GM19455 (cell line): ENCODE measurements at regions not wholly inside any gene's neighbourhood (a gene's known extent, or its start where the extent isn't known, plus 50 kb on each side); places are given as distances from the start of the nearest gene placed in this dataset.

Experiments used
- ATAC-seq: cut with Tn5 transposase; IDR thresholded peaks from one replicate; pipeline ENCODE4 v1.9.1; 2021; ENCODE audit not compliant: unreplicated experiment

DNA sequence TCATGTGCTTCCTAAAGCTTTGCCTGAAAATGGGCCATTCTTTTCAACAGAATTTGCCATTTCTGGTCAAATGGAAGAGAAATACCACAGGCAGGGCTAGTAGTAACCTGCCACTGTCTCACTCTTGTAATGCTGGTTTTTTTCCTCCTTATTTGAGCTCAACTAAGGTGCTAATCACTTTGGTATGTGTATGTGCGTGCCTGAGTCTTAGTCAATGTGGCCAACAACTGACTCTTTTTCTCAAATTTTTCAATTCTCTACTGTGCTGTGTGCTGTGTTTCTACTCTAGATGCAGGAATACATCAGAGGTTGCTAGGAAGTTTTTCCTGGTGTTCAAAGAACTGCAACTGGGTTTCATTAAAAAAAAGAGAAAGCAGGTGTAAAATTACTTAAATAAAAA, 870.2 kb downstream of the EFNB2 start:
- no peak for ATAC-seq

DNA sequence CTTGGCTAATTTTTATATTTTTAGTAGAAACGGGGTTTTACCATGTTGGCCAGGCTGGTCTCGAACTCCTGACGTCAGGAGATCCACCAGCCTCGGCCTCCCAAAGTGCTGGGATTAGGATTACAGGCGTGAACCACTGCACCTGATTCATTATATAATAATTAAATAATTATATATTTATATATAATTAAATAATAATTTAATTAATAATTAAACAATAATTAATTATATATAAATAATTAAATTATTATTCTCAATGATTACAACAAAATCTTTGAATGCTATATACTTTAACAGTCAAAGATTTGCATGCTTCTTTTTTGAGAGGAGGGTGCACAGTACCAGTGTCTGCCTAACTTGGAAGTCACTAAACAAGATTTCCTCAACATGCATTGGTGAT, 872.3 kb downstream of the EFNB2 start:
- no peak for ATAC-seq

DNA sequence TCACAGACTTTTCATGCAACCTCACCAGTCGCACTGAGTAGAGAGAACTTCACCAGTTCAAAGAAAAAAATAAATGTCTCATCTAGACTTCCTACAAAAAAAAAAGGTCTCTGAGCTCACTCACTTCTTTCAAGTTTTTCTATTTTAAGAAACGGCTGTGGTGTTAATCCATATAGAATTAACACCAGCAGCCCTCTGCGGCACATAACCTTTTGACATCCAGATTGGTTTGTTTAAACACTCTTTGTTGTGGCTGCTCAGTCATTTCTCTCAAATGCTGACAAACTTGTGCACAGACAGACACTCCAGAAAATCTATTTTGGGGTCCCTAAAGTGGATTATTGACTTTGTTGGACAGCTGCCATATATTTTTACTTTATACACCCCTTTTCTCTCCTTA, 874.9 kb downstream of the EFNB2 start:
- ATAC-seq, result no peak

DNA sequence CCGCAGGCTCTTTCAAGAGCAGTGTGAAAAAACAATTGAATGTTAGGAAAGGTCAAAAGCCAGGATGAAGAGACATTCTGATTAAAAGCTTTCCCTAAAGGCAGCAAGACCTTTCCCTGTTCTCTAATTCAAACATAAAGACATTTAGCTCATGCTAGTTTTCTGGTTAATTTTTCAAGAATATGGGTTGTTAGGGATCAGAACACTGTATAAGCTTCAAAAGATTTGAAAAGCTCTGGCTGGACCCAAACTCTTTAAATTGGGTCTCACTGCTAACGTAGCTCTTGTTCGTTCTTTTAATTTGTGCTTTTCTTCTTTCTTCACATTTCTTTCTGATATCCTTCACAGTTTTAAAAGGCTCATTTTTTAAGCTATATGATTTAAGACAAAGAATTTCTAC, 877.0 kb downstream of the EFNB2 start:
- no peak for ATAC-seq

DNA sequence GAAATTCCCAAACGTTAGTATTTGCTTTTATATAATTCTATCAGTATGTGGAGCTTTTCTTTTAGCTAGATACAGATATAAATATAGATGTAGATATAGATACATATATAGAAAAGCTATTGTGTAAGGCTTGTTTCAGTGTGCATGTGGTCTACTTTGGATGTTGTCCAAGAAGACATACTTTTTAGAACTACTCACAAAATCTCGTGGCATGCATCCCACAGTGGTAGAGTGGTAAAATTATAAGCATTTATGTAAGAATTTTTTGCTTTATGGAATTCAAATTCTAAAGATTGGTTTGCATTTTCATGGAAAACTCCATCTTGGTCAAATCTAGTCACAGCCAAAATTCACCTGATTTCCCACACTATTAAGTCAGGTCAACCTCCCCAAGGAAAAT, 880.4 kb downstream of the EFNB2 start:
- ATAC-seq, result no peak

DNA sequence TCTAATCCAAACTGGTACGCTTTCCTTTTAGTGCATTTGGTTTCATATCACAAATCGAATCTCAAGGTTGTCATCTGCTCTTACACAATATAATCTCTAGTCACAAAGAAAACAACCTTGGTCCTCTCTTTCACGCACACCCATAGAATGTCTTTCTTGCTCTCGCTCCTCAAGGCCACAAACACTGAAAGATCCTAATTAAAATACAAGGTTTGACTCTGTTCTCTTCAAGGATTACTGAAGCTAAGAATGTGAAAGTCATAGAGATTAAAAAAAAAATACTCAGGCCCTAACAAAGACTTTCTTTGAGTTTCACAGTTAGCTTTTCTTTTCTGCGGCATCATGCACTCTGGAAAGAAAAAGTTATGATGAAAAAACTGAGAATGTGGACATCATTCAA, 891.5 kb downstream of the EFNB2 start:
- no peak for ATAC-seq

DNA sequence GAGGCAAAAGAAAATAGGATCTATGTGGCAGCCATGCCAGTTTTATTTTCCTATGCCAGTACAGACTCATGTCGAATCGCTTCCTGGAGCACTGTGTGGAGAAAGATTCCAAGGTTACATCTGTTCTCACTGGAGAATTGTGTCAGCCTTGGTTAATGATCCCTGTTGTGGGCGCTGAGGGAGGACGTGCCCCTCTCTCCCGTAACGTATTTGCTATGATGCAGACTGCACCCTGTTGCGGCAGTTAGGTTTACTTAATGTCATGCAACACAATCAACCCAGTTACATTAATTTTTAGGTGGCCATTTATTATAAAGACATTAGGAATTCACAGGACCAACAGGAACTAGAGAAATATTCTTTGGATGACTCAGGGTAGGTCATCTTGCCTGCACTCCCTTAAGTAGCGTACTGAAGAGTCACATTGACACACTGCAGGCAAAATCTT, 892.9 kb downstream of the EFNB2 start:
- ATAC-seq, result no peak

DNA sequence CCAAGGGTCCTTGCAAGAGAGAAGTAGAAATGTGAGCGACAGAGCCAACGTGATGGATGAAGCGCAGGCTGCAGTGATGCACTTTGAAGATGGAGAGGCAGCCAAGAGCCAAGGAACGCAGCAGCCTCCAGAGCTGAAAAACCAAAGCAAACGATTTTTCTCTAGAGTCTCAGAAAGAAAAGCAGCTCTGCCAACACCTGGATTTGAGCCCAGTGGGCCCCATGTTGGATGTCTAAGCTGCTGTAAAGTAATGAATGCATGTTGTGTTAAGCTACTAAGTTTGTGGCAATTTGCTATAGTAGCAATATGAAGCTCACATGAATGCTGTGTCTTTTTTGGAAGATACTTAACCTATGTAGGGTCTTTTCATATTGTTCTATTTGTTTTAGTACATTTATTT, 894.3 kb downstream of the EFNB2 start:
- no peak for ATAC-seq

DNA sequence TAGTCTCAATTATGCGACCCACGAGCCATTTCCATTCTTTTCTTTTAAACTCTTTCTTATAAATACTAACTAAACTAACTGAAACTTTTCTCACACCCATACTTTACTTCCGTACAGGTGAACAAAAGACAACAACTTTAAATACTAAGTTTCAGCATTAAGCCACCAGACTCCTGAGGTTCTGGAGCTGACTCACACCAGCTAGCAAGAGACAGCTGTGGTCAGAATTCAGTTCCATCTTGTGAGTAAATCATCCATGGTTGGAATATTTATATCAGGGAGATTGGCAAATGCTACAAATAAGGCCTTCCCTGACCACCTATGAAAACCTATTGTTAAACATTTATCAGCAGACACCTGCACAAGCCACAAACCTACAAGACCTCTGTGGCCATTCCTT, 897.0 kb downstream of the EFNB2 start:
- ATAC-seq, result no peak

DNA sequence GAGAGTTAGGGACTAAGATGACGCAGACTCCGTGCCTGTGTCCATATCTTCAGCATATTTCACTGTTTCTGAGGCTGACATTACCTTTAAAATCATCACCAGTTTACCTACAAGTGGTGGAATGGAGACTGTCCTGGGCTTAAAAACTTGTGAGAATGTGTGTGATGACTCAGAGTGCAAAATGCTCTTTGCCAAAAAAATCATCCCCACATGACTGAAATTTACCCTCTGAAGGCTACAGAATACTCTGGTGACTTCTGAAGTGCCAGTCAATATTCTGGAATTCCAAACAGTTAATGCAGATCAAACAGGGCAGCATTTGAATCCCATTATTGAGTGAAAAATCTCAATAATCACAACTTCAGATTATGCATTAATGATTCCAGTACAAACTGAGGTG, 901.4 kb downstream of the EFNB2 start:
- ATAC-seq, result no peak

DNA sequence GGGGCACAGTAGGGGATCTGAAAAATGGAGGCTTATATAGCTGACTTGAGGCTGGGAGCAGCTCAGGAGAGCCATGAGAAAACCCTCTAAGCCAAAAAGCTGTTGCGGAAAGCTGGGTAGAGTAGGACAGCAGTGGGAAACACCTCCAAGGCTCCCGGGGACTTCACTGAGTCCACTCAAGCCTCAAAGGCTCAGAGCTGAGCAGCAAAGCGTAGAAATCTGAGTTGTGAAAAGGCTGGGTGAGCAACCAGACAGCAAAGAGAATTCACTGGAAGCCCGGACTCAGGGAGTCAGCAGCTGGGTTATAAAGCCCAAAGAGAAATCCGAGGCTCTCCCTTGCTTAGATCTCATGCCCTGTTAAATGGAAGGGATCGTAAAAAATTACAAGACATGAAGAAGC, 905.0 kb downstream of the EFNB2 start:
- ATAC-seq, result no peak

DNA sequence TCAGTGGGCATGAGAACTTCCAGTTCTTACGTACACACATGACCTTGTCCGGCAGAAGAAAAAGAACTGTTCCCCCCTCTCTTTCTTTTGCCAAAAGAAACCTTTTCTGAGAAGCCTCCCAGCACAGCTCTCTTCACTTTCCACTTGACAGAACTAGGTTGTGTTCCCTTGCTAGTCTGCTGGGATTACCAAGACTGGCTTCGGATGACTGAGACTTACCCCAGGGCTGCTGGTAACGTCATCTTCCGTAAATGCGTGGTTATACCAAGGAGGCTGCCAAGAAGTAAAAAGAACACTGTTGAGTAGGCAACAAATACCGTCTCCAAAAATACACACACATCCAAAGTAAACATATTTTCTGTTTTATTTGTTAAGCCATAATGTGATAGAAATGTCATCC, 908.2 kb downstream of the EFNB2 start:
- no peak for ATAC-seq

DNA sequence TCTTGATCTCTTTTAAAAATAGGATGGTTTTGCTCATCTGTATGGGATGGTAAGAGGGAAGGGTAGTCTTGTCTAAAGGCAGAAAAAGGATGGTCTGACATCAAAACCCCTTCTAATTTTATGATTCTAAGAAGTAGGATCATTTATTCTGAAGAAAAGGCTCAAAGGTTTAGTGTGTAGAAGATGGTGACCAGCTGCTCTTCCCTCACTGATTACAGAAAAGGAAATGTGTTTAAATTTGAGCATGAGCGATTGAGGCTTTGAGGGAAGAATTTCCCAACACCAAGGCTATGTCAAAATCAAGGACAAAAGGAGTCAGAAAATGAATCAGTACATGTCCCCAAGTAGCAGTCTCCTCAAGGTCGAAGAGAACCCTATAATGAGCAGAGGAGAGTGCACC, 909.8 kb downstream of the EFNB2 start:
- ATAC-seq, result no peak

DNA sequence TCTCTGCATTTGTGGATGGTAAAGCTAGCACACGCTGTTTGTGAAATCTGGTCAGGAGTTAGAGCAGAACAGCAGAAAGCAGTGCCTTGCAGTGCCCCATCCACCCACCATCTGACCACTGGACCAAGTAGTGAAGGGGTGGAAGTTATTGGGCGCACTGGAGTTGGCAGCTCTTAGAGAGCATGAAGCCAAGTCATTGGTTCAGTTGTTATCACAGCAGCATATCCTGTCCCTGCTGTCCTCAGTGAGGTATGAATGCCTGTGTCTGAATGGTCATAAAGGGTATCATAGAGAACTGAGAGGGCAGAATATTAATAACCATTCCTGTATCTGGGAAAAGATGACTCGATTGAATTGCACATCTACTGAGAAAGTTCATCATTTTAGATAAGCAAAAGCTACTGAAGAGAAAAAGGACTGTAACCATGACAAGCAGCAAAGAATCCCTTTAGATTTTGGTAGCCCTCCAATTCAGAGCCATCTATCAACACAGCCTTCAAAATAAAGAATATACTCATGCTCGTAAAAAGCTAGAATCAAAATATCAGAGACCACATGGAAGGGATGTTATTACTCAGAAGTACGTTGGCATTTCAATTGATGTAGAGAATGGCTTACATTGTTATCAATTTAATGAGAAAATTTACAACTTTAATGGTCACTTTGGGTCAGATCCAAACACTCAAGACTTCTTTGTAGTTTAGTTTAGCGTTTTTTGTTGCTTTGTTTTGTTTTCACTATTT, 919.0 kb downstream of the EFNB2 start:
- no peak for ATAC-seq

DNA sequence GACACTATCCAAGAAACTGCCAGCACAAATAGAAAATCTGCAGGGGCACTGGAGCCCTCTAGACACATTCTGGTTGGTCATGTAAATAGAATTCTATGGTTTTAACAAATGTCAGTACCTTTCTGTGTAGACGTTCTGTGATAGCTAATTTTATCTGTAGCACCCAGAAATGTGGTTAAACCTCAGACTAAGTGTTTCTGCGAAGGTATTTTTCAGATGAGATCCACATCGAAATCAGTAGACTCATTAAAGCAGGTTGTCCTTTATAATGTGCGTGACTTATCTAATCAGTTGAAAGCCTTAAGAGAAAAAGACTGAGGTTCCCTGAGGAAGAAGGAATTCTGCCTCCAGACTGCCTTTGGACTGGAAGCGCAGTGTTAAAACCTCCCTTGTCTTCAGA, 922.9 kb downstream of the EFNB2 start:
- no peak for ATAC-seq

DNA sequence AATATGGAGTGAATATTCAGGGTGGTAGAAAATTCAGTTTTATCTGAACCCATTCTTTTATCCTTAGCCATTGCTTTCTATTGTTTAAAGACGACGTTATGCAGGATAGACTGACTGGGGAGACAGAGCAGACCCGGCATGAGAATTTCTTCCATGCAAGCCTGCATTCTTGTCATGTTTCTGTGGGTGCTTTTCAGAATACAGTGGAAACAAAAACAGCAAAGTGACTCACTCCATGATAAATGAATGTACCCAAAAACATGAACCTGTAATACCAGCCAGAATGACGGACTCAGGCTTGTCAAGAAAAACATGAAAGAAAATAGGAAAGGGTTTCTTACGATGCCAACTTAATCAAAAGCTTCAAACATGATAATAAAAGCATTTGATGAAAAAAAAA, 924.0 kb downstream of the EFNB2 start:
- ATAC-seq, result no peak

DNA sequence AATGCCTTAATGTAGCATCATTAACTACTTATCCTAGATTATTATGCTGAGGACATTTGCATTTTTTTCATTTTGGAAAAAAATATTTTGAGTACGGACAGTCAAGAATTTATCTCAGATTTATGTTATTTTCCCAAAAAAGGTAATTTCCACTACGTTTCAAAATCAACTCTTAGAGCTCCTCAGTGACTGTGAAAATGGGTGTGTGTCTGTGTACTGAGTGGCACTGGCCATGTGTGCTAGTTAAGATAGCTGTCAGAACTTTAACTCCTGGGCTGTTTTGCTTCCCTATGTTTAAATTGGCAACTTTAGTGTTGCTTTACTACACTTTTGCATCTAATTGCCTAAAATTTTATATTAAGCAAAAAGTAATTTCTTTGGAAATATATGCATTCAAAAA, 927.4 kb downstream of the EFNB2 start:
- no peak for ATAC-seq

DNA sequence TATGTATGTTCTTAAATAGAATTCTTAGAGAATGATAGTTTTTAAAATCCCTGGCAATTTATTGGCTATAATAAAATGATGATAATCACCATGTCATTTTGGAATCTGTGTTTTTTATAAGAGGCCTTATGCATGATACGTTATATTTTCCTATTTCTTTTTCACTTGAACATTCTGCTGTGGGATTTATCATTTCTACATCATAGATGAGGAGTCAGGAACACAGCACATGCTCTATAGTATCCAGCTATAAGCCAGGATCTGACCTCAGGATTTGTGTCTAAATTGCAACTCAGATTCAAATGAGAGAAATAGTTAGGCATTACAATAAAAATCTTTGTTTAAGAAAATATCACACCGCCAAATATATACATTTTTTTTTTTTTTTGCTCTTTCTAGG, 928.0 kb downstream of the EFNB2 start:
- ATAC-seq, result no peak

DNA sequence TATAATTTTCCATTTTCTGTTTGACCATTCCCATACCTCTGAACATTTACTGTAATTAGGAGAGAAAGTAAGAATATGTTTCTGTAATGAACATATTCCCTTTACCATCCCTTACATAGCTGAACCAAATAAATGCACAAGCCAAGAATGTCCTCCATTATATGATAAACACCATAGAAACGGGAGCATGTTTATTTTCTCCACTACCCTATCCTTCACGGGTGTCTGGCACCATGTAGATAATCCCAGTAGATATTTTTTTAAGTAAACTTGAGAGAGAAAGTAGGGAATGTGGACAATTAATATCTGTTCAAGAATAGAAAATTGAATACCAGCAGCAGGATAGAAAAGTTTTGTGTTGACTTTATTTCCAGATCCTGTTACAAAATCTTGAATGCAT, 928.4 kb downstream of the EFNB2 start:
- ATAC-seq, result no peak

DNA sequence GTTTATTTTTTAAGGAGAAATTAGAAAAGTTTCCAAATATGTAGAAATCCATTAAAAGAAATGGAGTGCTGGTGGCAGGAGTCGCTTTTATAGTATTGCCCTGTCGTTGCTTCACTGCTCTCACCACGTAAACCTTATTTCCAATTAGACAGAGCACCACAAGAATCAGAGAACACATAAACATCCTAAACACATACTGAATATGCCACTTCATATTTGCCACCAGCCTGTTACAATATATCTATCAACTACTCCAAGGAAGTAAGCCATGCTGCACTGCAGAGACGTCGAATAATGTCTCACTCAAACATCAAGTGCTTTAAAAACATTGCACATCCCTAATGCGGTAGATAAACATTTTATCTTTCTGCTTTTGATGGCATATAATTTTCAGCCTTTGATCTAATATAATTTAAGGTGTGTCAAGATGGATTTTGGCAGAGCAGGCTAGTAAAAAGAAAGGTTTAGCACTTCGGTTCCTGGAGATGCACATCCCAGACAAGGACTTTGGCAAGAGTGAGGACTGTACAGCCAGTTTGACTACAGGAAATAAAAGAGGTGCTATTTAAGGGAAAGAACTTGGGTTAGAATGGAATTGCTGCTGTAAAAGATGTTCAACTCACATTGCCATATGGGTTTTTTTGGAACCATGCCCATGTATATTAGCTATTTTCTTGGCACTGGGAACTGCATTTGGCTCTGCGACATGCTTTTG, 932.3 kb downstream of the EFNB2 start:
- ATAC-seq, result no peak

DNA sequence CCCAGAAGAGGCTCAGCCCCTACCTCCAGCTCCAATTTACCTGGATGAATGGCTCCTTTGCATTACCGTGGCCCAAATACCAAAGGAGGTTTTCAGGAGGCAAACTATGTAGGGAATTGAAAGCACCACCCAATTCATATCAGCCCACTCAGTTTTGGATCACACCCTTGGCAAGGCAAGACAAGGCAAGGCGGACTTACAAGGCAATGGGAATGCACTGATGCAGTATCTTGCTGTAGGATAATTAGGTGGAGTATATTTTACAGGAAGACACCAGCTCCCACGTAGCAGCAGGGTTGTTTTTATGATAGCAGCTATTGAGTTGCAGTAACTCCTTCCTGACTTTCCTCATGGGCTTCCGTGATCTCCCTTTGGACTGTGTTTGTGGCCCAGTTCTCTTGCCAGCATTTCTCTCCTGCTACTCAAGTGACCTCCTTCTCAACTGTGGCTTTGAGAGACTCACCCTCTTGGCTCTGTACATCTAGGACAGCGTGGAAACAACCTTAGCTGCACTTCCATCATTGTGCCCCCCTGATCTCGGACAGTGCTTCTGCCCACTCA, 935.9 kb downstream of the EFNB2 start:
- no peak for ATAC-seq

DNA sequence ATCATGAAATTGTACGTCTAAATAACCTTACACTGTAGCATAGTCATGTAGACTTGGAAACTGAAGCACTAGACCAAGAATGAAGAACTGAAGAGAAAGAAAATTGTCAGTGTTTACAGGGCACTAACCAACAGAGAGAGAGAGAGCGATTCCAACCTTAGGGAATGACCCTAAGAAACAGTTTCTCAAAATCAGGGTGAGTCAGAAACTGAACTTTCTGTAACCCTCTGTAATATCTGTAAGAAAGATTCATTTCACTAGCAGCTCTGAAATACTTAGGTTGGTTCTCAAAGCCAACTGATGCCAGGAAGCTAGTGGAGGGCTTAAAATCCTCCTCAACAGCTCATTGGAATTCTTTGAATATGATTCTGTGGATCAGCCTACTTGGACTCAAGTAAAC, 936.9 kb downstream of the EFNB2 start:
- ATAC-seq, result no peak

DNA sequence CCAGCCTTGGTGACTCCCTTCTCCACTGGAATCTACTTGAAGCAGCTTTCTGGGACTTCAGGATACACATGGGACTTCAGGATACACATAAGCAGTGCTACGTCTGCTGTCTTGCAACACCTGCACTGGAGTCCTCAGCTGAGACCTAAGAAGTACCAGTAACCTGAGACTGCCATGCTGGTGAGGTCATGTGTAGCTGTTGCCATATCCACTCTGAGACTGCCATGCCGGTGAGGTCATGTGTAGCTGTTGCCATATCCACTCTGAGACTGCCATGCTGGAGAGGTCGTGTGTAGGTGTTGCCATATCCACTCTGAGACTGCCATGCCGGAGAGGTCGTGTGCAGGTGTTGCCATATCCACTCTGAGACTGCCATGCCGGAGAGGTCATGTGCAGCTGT, 937.9 kb downstream of the EFNB2 start:
- no peak for ATAC-seq
